LNCaP clone FGC (cell line): ENCODE measurements at regions not wholly inside any gene's neighbourhood (a gene's known extent, or its start where the extent isn't known, plus 50 kb on each side); places are given as distances from the start of the nearest gene placed in this dataset.

ENCODE experiments used
- DNase-seq: peaks from one replicate; pipeline ENCODE4 v3.0.0-alpha.2; 2011; ENCODE audit warnings: low read depth
- H3K4me3 ChIP-seq: 2 replicates; pipeline ENCODE4 v1.5.1; 2011; ENCODE audit warnings: mild to moderate bottlenecking, low read depth, low read length, control low read depth
- TF ChIP-seq, protein P1 (sequence below): IDR thresholded peaks from 2 replicates; pipeline ENCODE4 v1.5.1; 2012; ENCODE audit warnings: mild to moderate bottlenecking; ENCODE audit not compliant: control insufficient read depth, insufficient read depth; ENCODE audit errors: extremely low read depth

DNA sequence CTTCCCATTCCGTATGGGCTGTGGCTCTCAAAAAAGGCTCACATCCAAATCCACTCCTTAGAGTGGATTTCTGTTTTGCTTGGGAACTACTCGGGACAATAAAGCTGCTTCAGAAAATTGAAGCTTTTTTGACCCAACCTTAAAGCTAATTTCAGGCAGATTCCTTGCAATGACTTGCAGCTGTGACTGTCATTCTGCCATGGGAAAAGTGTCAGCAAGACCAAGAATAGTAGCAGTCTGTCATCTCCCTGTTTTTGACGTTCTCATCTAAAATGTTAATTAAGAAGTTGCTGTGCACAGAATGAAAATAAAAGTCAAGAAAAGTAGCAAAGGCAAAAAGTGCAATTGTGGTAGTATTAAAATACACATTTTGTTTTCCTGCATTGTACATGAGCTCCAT, 304.7 kb downstream of the COG6 start:
- no peak for DNase-seq
- H3K4me3 ChIP-seq, result no peak overlapping the region
- TF ChIP-seq, protein P1, sequence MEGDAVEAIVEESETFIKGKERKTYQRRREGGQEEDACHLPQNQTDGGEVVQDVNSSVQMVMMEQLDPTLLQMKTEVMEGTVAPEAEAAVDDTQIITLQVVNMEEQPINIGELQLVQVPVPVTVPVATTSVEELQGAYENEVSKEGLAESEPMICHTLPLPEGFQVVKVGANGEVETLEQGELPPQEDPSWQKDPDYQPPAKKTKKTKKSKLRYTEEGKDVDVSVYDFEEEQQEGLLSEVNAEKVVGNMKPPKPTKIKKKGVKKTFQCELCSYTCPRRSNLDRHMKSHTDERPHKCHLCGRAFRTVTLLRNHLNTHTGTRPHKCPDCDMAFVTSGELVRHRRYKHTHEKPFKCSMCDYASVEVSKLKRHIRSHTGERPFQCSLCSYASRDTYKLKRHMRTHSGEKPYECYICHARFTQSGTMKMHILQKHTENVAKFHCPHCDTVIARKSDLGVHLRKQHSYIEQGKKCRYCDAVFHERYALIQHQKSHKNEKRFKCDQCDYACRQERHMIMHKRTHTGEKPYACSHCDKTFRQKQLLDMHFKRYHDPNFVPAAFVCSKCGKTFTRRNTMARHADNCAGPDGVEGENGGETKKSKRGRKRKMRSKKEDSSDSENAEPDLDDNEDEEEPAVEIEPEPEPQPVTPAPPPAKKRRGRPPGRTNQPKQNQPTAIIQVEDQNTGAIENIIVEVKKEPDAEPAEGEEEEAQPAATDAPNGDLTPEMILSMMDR, result no peak

GRCh38 chr13:39961036-39961435, 305.6 kb downstream of the COG6 start:
- TF ChIP-seq, protein P1, result no peak
- no peak for DNase-seq
- no peak overlapping the region for H3K4me3 ChIP-seq

GRCh38 chr13:39963612-39964011, 308.1 kb downstream of the COG6 start:
- no peak overlapping the region for H3K4me3 ChIP-seq
- TF ChIP-seq, protein P1, result no peak
- DNase-seq, result no peak

- TF ChIP-seq, protein P1, result no peak
These were observed 309.8 kb downstream of the COG6 start for GRCh38 chr13:39965309-39965708.

DNA sequence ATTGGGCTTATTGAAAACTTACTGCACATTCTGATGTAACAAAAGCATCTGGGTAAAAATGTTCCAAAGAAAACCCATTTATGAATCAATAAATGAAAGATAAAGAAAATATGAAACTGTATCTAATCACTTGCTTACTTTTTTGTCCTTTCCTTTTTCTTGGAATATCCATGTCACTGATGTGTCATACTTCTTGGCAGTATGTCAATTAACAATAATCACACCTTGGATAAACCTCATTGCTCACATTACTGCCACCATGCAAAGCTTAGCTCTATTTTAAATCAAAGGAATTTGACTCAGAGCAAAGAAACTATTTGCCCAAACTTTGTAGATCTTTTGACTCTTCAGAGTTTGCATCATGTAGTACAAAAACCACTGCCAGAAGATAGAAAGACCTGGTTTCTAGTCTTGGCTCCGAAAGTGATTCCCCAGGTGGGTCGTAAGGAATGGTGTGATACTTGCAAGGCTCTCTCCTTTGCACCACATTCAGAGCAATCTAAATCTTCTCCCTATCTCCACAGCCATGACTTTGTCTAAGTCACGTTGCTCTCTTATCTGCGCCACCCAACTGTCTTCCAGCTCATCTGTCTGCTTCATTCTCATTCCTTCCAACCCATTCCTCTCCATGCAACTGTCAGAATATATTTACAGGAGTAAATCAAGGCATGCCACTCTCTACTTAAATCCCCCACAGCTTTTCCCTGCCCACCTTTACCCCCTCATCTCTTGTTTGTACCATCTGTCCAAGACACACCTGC, 311.9 kb downstream of the COG6 start:
- no peak for DNase-seq
- TF ChIP-seq, protein P1, result no peak
- H3K4me3 ChIP-seq, result no peak overlapping the region

More at GRCh38 chr13:39965309-39965708, 309.8 kb downstream of the COG6 start:
- DNase-seq, result no peak
- H3K4me3 ChIP-seq, result no peak overlapping the region

DNA sequence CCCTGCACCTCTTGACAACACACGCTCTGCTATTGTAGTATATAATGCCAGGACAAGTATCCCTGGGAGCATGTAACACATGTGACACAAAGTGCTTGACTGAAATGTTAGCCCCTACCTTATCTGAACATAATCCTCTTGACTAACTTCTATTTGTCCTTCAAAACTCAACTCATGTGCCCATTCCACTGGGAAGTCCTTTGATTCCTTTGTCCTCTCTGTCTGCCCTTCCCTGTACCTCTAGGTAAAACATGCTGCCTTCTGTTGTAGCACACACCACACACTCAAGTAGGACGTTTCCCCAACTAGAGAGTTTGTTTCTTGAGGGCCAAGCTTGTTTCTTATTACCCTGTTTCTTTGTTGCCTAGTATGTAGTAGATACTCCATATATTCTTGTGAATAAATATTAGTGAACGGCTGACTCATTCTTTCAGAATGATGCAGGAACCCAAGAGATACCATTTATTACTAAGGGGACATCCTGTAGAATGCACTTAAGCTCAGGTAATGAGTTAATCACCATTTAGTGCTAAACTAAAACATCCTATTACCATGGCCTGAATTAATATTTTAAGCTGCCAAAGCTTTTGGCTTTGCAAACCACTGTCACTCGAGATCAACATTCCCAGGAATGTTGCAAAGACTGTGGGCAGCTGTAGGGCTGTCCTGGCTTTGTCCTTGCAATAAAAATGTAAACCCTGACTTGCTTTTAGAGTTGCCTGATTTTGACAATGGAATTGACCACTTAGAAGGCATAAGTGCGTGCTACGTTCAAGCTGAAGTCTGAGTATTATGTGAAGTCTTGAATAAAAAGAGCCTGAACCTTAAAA, 313.4 kb downstream of the COG6 start:
- DNase-seq, result no peak
- TF ChIP-seq, protein P1, result no peak
- H3K4me3 ChIP-seq, result no peak overlapping the region
